A549 (cell line): ENCODE measurements at regions not wholly inside any gene's neighbourhood (a gene's known extent, or its start where the extent isn't known, plus 50 kb on each side); places are given as distances from the start of the nearest gene placed in this dataset.

ENCODE experiments used
- BHLHE40 ChIP-seq: IDR thresholded peaks from 2 replicates; pipeline ENCODE4 v1.6.1; 2012; ENCODE audit warnings: low read depth, low read length, inconsistent platforms
- ESRRA ChIP-seq: fragments of 150-350 bp; IDR thresholded peaks from 2 replicates; pipeline ENCODE4 v1.6.1; 2014; ENCODE audit warnings: mild to moderate bottlenecking, low read length, borderline replicate concordance
- POLR2A ChIP-seq: IDR thresholded peaks from 2 replicates; pipeline ENCODE4 v1.6.1; 2012; ENCODE audit warnings: mild to moderate bottlenecking, low read length
- ZFP36 ChIP-seq: fragments of 450-650 bp; IDR thresholded peaks from 2 replicates; pipeline ENCODE4 v1.6.1; 2014; ENCODE audit warnings: borderline replicate concordance; ENCODE audit not compliant: partially characterized antibody
- TF ChIP-seq, protein P1 (sequence below): fragments of 450-650 bp; IDR thresholded peaks from 2 replicates; pipeline ENCODE4 v1.6.1; 2014; ENCODE audit warnings: antibody characterized with exemption
- TF ChIP-seq, protein P2 (sequence below): fragments of >200 bp; sonication (Bioruptor Twin); formaldehyde crosslinking; IDR thresholded peaks from 3 replicates; pipeline ENCODE4 v1.5.1; 2016

- TF ChIP-seq, protein P1, sequence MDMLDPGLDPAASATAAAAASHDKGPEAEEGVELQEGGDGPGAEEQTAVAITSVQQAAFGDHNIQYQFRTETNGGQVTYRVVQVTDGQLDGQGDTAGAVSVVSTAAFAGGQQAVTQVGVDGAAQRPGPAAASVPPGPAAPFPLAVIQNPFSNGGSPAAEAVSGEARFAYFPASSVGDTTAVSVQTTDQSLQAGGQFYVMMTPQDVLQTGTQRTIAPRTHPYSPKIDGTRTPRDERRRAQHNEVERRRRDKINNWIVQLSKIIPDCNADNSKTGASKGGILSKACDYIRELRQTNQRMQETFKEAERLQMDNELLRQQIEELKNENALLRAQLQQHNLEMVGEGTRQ = no peak
- no peak for TF ChIP-seq ESRRA
- TF ChIP-seq ZFP36 = no peak
- TF ChIP-seq POLR2A = no peak
- TF ChIP-seq, protein P2, sequence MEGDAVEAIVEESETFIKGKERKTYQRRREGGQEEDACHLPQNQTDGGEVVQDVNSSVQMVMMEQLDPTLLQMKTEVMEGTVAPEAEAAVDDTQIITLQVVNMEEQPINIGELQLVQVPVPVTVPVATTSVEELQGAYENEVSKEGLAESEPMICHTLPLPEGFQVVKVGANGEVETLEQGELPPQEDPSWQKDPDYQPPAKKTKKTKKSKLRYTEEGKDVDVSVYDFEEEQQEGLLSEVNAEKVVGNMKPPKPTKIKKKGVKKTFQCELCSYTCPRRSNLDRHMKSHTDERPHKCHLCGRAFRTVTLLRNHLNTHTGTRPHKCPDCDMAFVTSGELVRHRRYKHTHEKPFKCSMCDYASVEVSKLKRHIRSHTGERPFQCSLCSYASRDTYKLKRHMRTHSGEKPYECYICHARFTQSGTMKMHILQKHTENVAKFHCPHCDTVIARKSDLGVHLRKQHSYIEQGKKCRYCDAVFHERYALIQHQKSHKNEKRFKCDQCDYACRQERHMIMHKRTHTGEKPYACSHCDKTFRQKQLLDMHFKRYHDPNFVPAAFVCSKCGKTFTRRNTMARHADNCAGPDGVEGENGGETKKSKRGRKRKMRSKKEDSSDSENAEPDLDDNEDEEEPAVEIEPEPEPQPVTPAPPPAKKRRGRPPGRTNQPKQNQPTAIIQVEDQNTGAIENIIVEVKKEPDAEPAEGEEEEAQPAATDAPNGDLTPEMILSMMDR = no peak
- no peak for TF ChIP-seq BHLHE40
Observed at GRCh38 chr2:107112561-107112960, 226.6 kb upstream of the ST6GAL2 start.
